ENCODE measurements at regions not wholly inside any gene's neighbourhood (a gene's known extent, or its start where the extent isn't known, plus 50 kb on each side); places are given as distances from the start of the nearest gene placed in this dataset.
"Not testable (repeated sequence)": the region's sequence is repeated elsewhere in the genome, so short reads cannot be mapped to it uniquely, and the experiment has no call there.

DNA sequence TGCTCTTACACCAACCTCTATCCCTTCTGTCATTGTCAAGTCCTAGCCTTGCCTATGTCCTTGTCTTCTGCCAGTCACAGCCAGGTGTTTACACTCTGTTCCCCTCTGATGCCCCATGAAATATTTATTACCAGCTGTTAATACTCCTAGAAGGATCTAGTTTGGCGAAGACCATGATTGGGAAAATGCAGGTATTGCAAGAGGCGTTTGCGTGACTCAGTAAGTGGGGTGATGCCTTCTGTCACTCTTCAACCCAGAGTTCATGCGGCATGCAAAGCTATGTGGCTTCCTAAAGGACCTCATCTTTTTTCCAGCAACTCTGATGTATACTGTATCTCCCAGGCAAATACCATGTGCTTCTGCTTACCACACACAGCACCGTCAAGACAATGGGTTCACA lies 81.8 kb upstream of the GJB6 start:
- no peaks in the 10 kb centered on the region for H3K27me3 ChIP-seq
- no peak overlapping the region for H3K9ac ChIP-seq
- no peaks in the 10 kb centered on the region for H3K36me3 ChIP-seq
- no peak overlapping the region for H3K4me3 ChIP-seq
- no peaks in the 10 kb centered on the region for H3K9me3 ChIP-seq
- no peak overlapping the region for H3K4me2 ChIP-seq
- no peaks in the 10 kb centered on the region for H3K4me1 ChIP-seq
- H4K20me1 ChIP-seq, result no peaks in the 10 kb centered on the region
- TF ChIP-seq Cebpa-rat (IDR thresholded peaks at IDR 0.05), result no peak
- H3K27ac ChIP-seq, result no peak overlapping the region

DNA sequence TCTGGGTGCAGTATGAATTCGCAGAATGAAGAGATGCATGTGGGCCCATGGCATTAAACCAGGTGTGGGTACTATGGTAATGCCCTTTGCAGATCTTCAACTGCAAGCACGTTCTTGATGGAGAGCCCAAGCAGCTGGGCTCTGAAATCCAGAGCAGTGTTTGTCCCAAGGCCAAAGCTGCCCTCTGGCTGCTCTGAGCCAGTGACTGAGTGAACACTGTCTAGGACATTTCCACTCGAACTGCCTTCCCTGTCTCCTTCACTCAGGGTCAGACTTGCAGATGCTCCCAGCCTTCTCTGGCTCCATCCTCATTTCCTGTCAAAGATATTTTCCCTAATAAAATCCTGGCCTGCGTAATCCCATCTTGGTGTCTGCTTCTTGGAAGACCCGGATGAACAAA lies 80.2 kb upstream of the GJB6 start:
- H3K4me2 ChIP-seq, result no peak overlapping the region
- no peaks in the 10 kb centered on the region for H4K20me1 ChIP-seq
- no peak for TF ChIP-seq Cebpa-rat (IDR thresholded peaks at IDR 0.05)
- H3K36me3 ChIP-seq, result no peaks in the 10 kb centered on the region
- H3K9ac ChIP-seq, result no peak overlapping the region
- no peak overlapping the region for H3K27ac ChIP-seq
- no peak overlapping the region for H3K4me3 ChIP-seq
- no peaks in the 10 kb centered on the region for H3K27me3 ChIP-seq
- no peaks in the 10 kb centered on the region for H3K4me1 ChIP-seq
- H3K9me3 ChIP-seq, result peaks cover 11% of the 10 kb centered on the region

DNA sequence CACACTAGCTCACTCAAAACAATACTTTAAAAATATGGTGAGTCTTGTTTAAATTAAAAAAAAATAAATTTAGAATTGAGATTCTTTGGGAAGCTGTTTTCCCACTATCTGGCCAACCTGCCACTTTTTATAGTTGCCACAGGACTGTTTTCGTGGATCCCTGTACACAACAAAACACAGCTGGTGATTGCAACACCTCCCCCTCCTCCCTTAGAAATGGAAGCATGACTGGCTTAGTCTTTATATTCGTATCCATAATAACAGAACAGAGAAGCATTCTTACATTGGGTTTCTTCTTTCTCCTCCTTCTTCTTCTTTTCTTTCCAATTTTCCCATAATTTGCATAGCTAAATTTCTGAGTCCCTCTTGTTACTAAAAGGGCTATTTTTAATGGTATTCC lies 79.5 kb upstream of the GJB6 start:
- Histone ChIP-seq H3K27ac (no peak overlapping the region), H3K9me3 (peaks cover 12% of the 10 kb centered on the region), H3K36me3 (no peaks in the 10 kb centered on the region), H3K4me2 (no peak overlapping the region), H3K9ac (no peak overlapping the region), H3K27me3 (no peaks in the 10 kb centered on the region), H3K4me3 (no peak overlapping the region), H4K20me1 (no peaks in the 10 kb centered on the region), H3K4me1 (no peaks in the 10 kb centered on the region)
- no peak for TF ChIP-seq Cebpa-rat (IDR thresholded peaks at IDR 0.05)

DNA sequence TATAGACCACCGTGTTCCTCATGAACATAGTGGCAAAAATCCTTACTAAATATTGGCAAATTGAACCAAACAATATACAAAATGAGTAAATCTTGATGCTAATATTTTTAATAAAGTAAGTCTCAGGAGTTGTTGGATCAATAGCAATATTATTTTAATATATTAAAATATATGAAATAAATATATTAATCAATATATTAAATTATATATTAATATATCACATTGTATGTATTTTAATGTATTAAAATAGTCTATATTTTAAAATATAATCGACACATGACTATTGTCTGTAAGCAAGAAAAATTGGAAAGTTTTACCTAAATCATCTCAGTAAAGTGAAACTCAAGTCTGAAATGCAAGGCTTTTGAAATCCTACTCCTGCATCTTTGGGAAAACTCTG lies 78.9 kb upstream of the GJB6 start:
- no peak overlapping the region for H3K4me2 ChIP-seq
- no peak overlapping the region for H3K4me3 ChIP-seq
- H3K9me3 ChIP-seq, result peaks cover 12% of the 10 kb centered on the region
- TF ChIP-seq Cebpa-rat (IDR thresholded peaks at IDR 0.05), result no peak
- no peaks in the 10 kb centered on the region for H3K27me3 ChIP-seq
- no peaks in the 10 kb centered on the region for H4K20me1 ChIP-seq
- no peaks in the 10 kb centered on the region for H3K36me3 ChIP-seq
- H3K4me1 ChIP-seq, result no peaks in the 10 kb centered on the region
- no peak overlapping the region for H3K9ac ChIP-seq
- H3K27ac ChIP-seq, result no peak overlapping the region

DNA sequence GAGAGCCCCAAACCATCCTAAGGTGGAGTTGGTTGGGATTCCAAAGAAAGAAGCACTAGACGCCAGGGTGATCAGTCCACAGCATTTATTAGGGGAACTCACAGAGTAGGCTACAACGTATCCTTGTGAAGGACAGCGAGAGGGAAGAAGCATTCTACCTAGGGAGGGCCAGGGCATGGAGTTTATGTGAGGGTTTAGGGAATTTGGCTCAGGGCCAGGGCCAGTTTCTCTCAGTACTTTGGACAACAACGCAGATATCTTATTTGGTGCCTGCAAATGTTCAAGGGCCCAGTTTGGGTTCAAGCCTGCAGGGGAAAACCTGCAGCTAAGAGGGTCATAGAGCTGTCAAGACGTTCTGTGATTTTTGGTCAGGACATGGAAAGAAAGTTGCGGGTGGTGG lies 73.9 kb upstream of the GJB6 start:
- no peak overlapping the region for H3K9ac ChIP-seq
- TF ChIP-seq Cebpa-rat (IDR thresholded peaks at IDR 0.05), result no peak

DNA sequence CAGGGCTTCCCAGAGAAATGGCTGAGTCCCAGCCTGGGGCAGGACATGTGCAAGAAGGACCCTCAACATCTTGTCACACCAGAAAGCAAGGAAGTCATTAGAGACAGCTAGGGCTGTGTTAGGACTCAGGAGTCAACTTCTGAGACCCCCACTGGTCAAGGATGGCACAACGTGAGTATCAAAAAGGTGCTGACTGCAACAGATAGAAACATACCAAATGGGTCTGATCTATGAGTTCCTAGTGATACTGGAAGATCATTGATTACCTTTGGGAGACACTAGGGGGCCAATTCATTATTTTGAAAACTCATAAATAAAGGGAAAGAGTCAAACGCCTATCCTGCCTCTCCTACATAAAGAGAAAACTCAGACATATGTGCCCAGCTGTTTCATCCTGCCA lies 73.5 kb upstream of the GJB6 start:
- Histone ChIP-seq H3K36me3 (no peaks in the 10 kb centered on the region), H3K9me3 (peaks cover 25% of the 10 kb centered on the region), H3K4me1 (no peaks in the 10 kb centered on the region), H3K9ac (no peak overlapping the region), H4K20me1 (no peaks in the 10 kb centered on the region), H3K4me2 (no peak overlapping the region), H3K4me3 (no peak overlapping the region), H3K27me3 (no peaks in the 10 kb centered on the region), H3K27ac (no peak overlapping the region)
- TF ChIP-seq Cebpa-rat (IDR thresholded peaks at IDR 0.05), result no peak

More for the DNA sequence above, 73.9 kb upstream of the GJB6 start:
- Histone ChIP-seq H3K4me3 (no peak overlapping the region), H3K27me3 (no peaks in the 10 kb centered on the region), H3K4me2 (no peak overlapping the region), H3K27ac (no peak overlapping the region), H3K4me1 (no peaks in the 10 kb centered on the region), H4K20me1 (no peaks in the 10 kb centered on the region), H3K9me3 (peaks cover 25% of the 10 kb centered on the region), H3K36me3 (no peaks in the 10 kb centered on the region)

DNA sequence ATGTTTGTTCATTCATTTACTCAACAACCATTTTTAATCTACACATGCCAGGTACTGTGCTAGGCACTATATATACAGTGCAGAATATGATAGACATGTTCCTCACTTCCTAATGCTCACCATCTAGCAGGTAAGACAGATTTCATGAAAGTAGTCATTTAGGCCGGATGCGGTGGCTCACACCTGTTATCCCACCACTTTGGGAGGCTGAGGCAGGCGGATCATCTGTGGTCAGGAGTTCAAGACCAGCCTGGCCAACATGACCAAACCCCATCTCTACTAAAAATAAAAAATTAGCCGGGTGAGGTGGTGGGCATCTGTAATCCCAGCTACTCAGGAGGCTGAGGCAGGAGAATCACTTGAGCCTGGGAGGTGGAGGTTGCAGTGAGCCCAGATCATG lies 71.9 kb upstream of the GJB6 start:
- H3K27ac ChIP-seq, result not testable (repeated sequence)
- peaks cover 25% of the 10 kb centered on the region for H3K9me3 ChIP-seq

DNA sequence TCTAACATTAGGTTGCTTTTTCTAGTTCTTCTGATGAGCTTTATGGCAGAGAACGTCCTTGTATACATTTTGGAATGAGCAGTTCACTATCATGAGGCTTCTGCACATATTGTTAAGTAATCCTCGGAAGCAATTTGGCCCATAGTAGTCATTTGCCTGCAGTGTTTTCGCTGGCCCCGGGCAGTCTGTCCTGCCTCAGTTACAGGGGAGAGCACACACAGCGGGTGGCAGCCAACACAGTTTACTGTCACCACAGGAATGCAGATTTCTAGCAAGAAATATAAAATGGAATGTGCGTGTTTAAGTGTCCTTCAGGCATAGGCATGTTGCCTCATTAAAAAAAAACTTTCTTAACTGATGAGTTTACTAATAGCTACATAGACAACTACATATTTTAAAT lies 71.5 kb upstream of the GJB6 start:
- Histone ChIP-seq H3K36me3 (no peaks in the 10 kb centered on the region), H4K20me1 (no peaks in the 10 kb centered on the region), H3K27ac (no peak overlapping the region), H3K4me2 (no peak overlapping the region), H3K27me3 (no peaks in the 10 kb centered on the region), H3K9me3 (peaks cover 25% of the 10 kb centered on the region), H3K4me1 (no peaks in the 10 kb centered on the region), H3K4me3 (no peak overlapping the region), H3K9ac (no peak overlapping the region)
- no peak for TF ChIP-seq Cebpa-rat (IDR thresholded peaks at IDR 0.05)

More for the DNA sequence above, 71.9 kb upstream of the GJB6 start:
- H3K9ac ChIP-seq, H3K36me3 ChIP-seq, H3K4me3 ChIP-seq, H3K27me3 ChIP-seq, H3K4me1 ChIP-seq, H4K20me1 ChIP-seq, H3K4me2 ChIP-seq: not testable (repeated sequence)

DNA sequence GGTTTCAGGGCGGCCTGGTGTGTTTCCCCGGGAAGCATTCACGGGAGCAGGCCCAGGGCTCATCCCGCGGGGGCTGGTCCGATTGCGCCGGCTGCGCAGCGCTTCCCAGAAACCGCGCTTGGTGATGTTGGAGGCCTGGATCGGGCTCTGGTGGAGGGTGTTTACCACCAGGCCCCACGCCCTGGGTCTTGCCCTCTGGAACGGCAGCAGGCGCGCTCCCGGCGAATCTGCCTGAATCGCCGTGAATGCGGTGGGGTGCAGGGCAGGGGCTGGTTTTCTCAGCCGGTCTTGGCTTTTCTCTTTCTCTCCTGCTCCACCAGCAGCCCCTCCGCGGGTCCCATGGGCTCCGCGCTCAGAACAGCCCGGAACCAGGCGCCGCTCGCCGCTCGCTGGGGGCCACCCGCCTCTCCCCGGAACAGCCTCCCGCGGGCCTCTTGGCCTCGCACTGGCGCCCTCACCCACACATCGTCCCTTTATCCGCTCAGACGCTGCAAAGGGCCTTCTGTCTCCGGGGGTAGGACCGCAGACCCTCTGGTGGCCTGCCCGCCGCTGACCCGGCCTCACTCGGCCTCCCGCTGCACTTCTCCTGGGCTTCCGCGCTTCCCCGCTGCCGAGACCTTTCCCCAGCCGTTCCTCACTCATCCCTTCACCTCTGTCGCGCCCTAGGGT lies 69.4 kb upstream of the GJB6 start:
- H3K4me2 ChIP-seq, result no peak overlapping the region
- no peak overlapping the region for H3K27ac ChIP-seq
- TF ChIP-seq Cebpa-rat (IDR thresholded peaks at IDR 0.05), result no peak
- no peak overlapping the region for H3K9ac ChIP-seq
- no peaks in the 10 kb centered on the region for H3K4me1 ChIP-seq
- H3K9me3 ChIP-seq, result peaks cover 13% of the 10 kb centered on the region
- H3K27me3 ChIP-seq, result no peaks in the 10 kb centered on the region
- no peaks in the 10 kb centered on the region for H3K36me3 ChIP-seq
- no peak overlapping the region for H3K4me3 ChIP-seq
- no peaks in the 10 kb centered on the region for H4K20me1 ChIP-seq

DNA sequence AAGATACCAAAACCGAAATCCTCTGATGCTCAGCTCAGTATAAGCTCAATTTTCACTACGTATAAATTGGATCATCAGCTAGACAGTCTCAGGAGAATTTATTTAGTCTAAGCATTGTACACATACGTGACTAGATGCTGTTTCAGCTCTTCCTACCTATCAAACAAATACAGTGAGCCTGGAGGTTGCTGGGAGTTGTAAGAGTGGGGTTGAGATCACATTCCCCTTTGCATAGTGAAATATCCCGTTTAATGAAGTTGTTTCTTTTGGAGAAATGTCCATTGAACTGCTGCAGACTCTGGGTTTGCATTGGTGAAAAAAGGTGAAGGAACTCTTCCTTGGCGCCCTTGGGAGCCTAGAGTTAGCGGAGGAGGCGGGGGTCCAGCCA lies 68.9 kb upstream of the GJB6 start:
- Histone ChIP-seq H3K4me3 (no peak overlapping the region), H3K36me3 (no peaks in the 10 kb centered on the region), H4K20me1 (no peaks in the 10 kb centered on the region), H3K27me3 (no peaks in the 10 kb centered on the region), H3K4me2 (no peak overlapping the region), H3K9me3 (peaks cover 13% of the 10 kb centered on the region), H3K9ac (no peak overlapping the region), H3K27ac (no peak overlapping the region), H3K4me1 (no peaks in the 10 kb centered on the region)
- no peak for TF ChIP-seq Cebpa-rat (IDR thresholded peaks at IDR 0.05)

DNA sequence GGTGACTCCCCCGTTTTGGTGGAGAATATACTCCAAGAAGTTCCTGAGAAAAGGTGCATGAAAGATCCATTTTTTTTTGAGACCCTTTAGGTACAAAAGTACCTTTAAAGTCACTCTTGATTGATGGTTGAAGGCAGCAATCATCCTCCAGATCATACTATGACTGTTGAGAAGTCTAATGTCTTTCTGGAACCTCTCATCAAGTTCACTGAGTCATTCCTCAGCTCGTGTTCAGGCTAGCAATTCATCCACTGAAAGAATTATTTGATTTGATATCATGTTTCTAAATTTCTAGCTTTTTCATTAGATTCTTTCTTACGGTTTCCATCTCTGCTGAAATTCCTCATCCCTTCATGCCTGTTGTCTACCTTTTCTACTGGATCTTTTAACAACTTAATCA lies 65.1 kb upstream of the GJB6 start:
- no peaks in the 10 kb centered on the region for H3K27me3 ChIP-seq
- TF ChIP-seq Cebpa-rat (IDR thresholded peaks at IDR 0.05), result no peak
- no peak overlapping the region for H3K4me2 ChIP-seq
- no peak overlapping the region for H3K27ac ChIP-seq
- no peak overlapping the region for H3K4me3 ChIP-seq
- no peaks in the 10 kb centered on the region for H3K36me3 ChIP-seq
- H3K4me1 ChIP-seq, result peaks cover 7% of the 10 kb centered on the region
- H4K20me1 ChIP-seq, result no peaks in the 10 kb centered on the region
- H3K9me3 ChIP-seq, result peaks cover 11% of the 10 kb centered on the region
- no peak overlapping the region for H3K9ac ChIP-seq
